A673 (cell line): ENCODE measurements at regions not wholly inside any gene's neighbourhood (a gene's known extent, or its start where the extent isn't known, plus 50 kb on each side); places are given as distances from the start of the nearest gene placed in this dataset.

Experiments used
- EZH2 ChIP-seq: fragments of 200-600 bp; sonication (generic); IDR thresholded peaks from 2 replicates; pipeline ENCODE4 v1.6.1; 2017; ENCODE audit warnings: borderline replicate concordance, low read depth, mild to moderate bottlenecking, mixed read lengths, antibody characterized with exemption, low read length; ENCODE audit not compliant: poor library complexity, severe bottlenecking
- TF ChIP-seq, protein P1 (sequence below): fragments of 300-800, 200-600 bp; sonication (generic); conservative IDR thresholded peaks from 2 replicates; pipeline ENCODE4 v1.5.1; 2017; ENCODE audit warnings: low read depth, mild to moderate bottlenecking, antibody characterized with exemption, low read length, moderate library complexity, mixed read lengths

GRCh38 chr10:44008270-44008916 lies 359.7 kb upstream of the ZNF32 start:
- no peak for TF ChIP-seq EZH2
- TF ChIP-seq, protein P1, sequence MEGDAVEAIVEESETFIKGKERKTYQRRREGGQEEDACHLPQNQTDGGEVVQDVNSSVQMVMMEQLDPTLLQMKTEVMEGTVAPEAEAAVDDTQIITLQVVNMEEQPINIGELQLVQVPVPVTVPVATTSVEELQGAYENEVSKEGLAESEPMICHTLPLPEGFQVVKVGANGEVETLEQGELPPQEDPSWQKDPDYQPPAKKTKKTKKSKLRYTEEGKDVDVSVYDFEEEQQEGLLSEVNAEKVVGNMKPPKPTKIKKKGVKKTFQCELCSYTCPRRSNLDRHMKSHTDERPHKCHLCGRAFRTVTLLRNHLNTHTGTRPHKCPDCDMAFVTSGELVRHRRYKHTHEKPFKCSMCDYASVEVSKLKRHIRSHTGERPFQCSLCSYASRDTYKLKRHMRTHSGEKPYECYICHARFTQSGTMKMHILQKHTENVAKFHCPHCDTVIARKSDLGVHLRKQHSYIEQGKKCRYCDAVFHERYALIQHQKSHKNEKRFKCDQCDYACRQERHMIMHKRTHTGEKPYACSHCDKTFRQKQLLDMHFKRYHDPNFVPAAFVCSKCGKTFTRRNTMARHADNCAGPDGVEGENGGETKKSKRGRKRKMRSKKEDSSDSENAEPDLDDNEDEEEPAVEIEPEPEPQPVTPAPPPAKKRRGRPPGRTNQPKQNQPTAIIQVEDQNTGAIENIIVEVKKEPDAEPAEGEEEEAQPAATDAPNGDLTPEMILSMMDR, result no peak
